Breast epithelium (tissue), 3 donors: ENCODE measurements at regions not wholly inside any gene's neighbourhood (a gene's known extent, or its start where the extent isn't known, plus 50 kb on each side); places are given as distances from the start of the nearest gene placed in this dataset.

ENCODE experiments used
- POLR2A ChIP-seq: fragments of 450-650 bp; IDR thresholded peaks from one replicate; pipeline ENCODE4 v1.6.1; 2016; ENCODE audit warnings: antibody characterized with exemption, mild to moderate bottlenecking, moderate library complexity
- POLR2AphosphoS5 ChIP-seq, 3 donors: sonication (generic); formaldehyde crosslinking; IDR thresholded peaks; one replicate each; pipeline ENCODE4 v1.6.1; 2017; ENCODE audit warnings: antibody characterized with exemption in 3 of 3
- TF ChIP-seq, protein P1 (sequence below), 3 donors: fragments of 450-650 bp; IDR thresholded peaks; one replicate each; pipeline ENCODE4 v1.5.1; 2016 to 2017; ENCODE audit warnings: antibody characterized with exemption in 3 of 3, mild to moderate bottlenecking in 3 of 3, moderate library complexity in 3 of 3

DNA sequence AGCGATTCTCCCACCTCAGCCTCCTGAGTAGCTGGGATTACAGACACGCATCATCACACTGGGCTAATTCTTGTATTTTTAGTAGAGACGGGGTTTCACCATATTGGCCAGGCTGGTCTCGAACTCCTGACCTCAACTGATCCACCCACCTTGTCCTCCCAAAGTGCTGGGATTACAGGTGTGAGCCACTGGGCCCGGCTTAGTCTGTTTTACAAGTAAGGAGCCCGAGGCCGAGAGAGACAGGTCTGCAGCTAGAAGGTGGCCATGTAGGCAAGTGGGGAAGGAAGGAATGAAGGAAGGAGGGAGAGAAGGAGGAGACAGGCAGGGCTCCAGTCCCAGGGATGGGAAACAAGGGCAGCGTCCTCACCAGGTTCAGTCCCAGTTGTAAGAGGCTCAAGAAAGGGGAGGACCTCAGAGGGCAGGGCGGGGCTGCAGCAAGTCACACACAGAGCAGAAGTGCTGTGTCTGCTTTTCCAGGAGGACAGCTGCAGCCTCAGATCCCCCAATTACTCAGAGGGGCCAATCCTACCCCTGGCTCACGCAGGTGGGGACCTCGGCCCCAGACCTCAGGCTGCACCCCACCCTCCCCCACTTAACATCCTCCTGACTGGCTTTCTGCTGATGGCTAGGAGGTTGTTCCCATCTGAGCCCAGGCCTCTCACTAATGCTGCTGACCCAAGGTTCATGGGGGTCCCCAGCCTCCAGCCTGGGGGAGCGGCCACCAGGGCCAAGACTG lies 53.8 kb upstream of the PRR5 start:
- TF ChIP-seq POLR2A, result no peak
- TF ChIP-seq, protein P1, sequence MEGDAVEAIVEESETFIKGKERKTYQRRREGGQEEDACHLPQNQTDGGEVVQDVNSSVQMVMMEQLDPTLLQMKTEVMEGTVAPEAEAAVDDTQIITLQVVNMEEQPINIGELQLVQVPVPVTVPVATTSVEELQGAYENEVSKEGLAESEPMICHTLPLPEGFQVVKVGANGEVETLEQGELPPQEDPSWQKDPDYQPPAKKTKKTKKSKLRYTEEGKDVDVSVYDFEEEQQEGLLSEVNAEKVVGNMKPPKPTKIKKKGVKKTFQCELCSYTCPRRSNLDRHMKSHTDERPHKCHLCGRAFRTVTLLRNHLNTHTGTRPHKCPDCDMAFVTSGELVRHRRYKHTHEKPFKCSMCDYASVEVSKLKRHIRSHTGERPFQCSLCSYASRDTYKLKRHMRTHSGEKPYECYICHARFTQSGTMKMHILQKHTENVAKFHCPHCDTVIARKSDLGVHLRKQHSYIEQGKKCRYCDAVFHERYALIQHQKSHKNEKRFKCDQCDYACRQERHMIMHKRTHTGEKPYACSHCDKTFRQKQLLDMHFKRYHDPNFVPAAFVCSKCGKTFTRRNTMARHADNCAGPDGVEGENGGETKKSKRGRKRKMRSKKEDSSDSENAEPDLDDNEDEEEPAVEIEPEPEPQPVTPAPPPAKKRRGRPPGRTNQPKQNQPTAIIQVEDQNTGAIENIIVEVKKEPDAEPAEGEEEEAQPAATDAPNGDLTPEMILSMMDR (IDR thresholded peaks at IDR 0.05), result no peak
- TF ChIP-seq POLR2AphosphoS5 (IDR thresholded peaks at IDR 0.05), result no peak
